ENCODE measurements at regions not wholly inside any gene's neighbourhood (a gene's known extent, or its start where the extent isn't known, plus 50 kb on each side); places are given as distances from the start of the nearest gene placed in this dataset.
A peak's percentile ranks its signal among the peaks of the same experiment; 100 is the strongest.
"Not testable (repeated sequence)": the region's sequence is repeated elsewhere in the genome, so short reads cannot be mapped to it uniquely, and the experiment has no call there.

DNA sequence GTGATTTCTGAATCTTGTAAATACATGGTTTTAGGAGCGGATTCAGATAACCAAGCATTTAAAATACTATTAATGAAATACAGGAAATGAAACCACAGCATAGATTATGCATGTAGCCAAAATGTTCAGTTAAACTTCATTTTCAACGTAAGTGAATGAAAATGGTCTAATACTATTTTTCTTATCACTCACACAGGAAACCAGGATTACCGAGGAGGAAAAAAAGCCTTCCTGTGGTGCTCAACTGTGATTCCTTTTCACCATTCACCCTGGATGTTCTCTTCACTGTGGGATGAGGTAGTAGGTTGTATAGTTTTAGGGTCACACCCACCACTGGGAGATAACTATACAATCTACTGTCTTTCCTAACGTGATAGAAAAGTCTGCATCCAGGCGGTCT is 83.4 kb upstream of the ZNF169 start:
- DNase-seq (ENCODE audit: insufficient read length, low spot score) = no peak
- FAIRE-seq = peak; percentile 80
- TF ChIP-seq POLR2A (IDR thresholded peaks at IDR 0.05; ENCODE audit: low read depth, low read length) = no peak

- DNase-seq (ENCODE audit: insufficient read length, low spot score) = no peak
- no peak for TF ChIP-seq POLR2A (IDR thresholded peaks at IDR 0.05; ENCODE audit: low read depth, low read length)
- FAIRE-seq = peak; percentile 75
These were observed 82.5 kb upstream of the ZNF169 start for GRCh38 chr9:94176608-94177007.

DNA sequence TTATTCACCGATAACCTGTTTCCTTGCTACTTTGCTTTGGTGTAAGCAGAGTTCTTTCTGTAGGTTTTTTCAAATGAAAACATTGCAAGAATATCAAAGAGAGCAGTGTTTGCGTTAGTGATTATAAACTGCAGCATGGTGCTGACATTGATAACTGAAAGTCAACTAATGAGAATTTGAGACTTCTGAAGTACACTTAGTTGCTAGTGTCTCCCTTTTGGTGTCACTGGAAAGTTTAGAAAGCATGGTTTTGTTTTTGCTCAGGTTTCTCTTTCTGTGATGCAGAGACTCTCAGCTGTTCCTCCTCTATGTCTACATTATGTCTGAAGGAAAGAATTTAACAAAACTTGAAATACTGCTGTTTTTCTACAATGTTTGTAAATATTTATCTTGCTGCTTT is 80.2 kb upstream of the ZNF169 start:
- DNase-seq (ENCODE audit: insufficient read length, low spot score) = no peak
- TF ChIP-seq POLR2A (IDR thresholded peaks at IDR 0.05; ENCODE audit: low read depth, low read length) = no peak
- peak; percentile 41 for FAIRE-seq

DNA sequence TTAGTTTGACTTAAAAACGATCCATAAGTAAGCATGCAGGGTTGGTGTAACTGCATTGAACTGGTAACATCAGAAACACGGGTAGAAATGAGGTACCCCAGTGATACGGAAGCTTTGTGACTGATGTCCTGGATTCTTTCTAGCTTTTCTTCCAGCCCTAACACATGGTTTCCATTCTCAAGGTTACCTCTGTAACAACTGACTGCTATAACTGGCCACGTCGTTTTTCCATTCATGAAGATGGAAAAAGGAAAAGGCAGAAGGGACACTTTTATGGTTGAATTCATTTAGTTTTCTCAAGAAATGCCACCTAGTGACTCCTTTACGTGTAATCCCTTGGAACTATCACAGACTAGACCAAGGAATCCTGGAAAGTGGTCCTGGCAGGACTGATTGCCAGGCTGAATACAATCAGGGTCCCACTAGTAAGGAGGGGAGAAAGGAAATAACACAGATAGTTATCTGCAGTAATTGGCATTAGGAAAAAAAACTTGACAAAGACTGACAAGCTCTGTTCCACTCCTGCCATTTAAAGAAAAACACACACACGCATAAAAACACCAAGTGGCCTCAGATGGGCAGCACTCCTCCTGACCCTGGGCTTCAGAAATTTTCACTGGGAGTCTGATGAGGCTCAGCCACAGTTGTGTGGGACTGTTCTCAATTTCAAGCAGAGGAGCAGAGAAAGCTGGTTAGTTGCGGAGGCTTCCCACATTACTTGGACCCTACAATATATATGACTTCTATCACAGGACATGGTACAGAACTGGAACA is 77.5 kb upstream of the ZNF169 start:
- FAIRE-seq (peak; percentile 65), DNase-seq (ENCODE audit: insufficient read length, low spot score) (no peak)
- no peak for TF ChIP-seq POLR2A (IDR thresholded peaks at IDR 0.05; ENCODE audit: low read depth, low read length)

DNA sequence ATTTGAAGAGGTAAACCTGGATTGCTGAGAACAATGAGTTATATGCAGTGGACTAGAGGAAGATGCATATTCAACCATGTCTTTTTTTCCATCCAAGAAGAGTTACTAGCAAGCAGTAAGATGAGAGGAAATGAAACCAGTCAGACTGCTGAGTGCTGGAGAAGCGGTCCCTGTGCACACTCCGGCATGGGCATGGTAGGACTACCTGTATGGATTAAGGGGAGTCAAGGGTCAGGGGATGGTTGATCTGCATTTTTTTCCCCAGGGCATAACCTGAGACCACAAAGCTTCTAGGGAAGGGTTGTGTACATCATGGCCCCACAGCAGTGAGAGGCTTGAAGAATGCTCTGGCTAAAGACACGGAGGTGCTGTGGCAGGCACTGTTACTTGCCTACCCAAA is 76.6 kb upstream of the ZNF169 start:
- FAIRE-seq (no peak), DNase-seq (ENCODE audit: insufficient read length, low spot score) (no peak)
- no peak for TF ChIP-seq POLR2A (IDR thresholded peaks at IDR 0.05; ENCODE audit: low read depth, low read length)

GRCh38 chr9:94183240-94183999 is 75.7 kb upstream of the ZNF169 start:
- no peak for DNase-seq (ENCODE audit: insufficient read length, low spot score)
- no peak for TF ChIP-seq POLR2A (IDR thresholded peaks at IDR 0.05; ENCODE audit: low read depth, low read length)
- FAIRE-seq = no peak

DNA sequence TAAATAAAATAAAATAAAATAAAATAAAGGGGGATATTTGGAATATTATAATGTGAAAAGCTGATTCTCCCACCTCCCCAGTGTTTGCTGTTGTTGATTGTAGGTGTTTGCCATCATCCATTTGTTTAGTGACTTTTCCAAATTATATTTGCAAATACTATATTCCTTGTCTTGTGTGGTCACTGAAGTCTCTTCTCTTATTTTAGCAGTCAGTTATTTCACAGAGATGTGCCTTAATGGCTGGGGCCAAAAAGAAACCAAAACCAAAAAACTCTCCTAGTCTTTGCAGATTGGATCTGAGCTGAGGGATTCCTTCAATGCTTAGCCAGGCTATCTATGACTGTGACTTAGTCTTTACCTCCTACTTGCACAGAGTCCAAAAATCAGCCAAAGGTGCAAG is 70.9 kb upstream of the ZNF169 start:
- no peak for TF ChIP-seq POLR2A (IDR thresholded peaks at IDR 0.05; ENCODE audit: low read depth, low read length)
- no peak for DNase-seq (ENCODE audit: insufficient read length, low spot score)
- FAIRE-seq = peak; percentile 52

DNA sequence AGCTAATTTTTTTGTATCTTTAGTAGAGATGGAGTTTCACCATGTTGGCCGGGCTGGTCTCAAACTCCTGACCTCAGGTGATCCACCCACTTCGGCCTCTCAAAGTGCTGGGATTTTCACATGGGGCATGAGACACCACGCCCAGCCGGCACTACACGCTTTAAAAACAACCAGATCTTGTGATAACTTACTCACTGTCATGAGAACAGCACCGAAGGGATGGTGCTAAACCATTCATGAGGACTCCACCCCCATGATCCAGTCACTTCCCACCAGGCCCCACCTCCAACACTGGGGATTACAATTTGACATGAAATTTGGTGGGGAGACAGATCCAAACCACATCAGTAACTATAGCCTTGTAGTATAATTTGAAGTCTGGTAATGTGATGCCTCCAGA is 67.4 kb upstream of the ZNF169 start:
- peak; percentile 61 for FAIRE-seq

GRCh38 chr9:94198414-94198813 is 60.7 kb upstream of the ZNF169 start:
- DNase-seq (ENCODE audit: insufficient read length, low spot score) = no peak
- no peak for TF ChIP-seq POLR2A (IDR thresholded peaks at IDR 0.05; ENCODE audit: low read depth, low read length)
- no peak for FAIRE-seq

More for the DNA sequence above, 67.4 kb upstream of the ZNF169 start:
- not testable (repeated sequence) for DNase-seq (ENCODE audit: insufficient read length, low spot score)

DNA sequence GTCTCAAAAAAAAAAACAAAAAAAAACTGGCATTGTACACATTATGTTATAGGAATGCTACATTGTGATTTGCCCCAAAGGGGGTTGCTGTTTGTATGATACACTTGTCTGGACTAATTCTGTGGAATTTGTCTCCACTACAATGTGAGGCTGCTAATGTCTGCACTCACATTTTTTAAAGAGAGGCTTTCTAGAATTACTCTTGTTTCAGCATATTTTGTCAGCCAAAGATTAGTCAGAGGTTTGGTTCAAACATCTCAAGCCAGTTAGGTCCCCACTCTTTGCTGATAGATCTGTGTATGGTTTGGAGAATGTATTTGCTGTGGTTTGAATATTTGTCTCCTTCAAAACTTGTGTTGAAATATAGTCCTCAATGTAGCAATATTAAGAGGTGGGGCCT is 59.3 kb upstream of the ZNF169 start:
- DNase-seq (ENCODE audit: insufficient read length, low spot score) = no peak
- no peak for TF ChIP-seq POLR2A (IDR thresholded peaks at IDR 0.05; ENCODE audit: low read depth, low read length)
- no peak for FAIRE-seq

- TF ChIP-seq POLR2A (IDR thresholded peaks at IDR 0.05; ENCODE audit: low read depth, low read length) = no peak
- no peak for FAIRE-seq
- DNase-seq (ENCODE audit: insufficient read length, low spot score) = no peak
These were observed 54.9 kb upstream of the ZNF169 start for GRCh38 chr9:94204174-94204573.

- DNase-seq (ENCODE audit: insufficient read length, low spot score) = no peak
- FAIRE-seq = no peak
- TF ChIP-seq POLR2A (IDR thresholded peaks at IDR 0.05; ENCODE audit: low read depth, low read length) = no peak
These were observed 51.3 kb upstream of the ZNF169 start for GRCh38 chr9:94207781-94208180.
